H9 (cell line): ENCODE measurements at regions not wholly inside any gene's neighbourhood (a gene's known extent, or its start where the extent isn't known, plus 50 kb on each side); places are given as distances from the start of the nearest gene placed in this dataset.

Experiments used
- DNase-seq: peaks from one replicate; pipeline ENCODE4 v3.0.0-alpha.2; 2017
- H2AFZ ChIP-seq: one replicate; pipeline ENCODE4 v1.6.1; 2013; ENCODE audit warnings: mild to moderate bottlenecking, low read length, control low read depth, moderate library complexity
- H2AK5ac ChIP-seq: 2 replicates; pipeline ENCODE4 v1.6.1; 2013; ENCODE audit warnings: low read length, control low read depth, mixed read lengths; ENCODE audit not compliant: insufficient read length
- H2BK120ac ChIP-seq: one replicate; pipeline ENCODE4 v1.6.1; 2013; ENCODE audit warnings: low read depth, mild to moderate bottlenecking, low read length, control low read depth, inconsistent platforms; ENCODE audit not compliant: poor library complexity, severe bottlenecking
- H2BK12ac ChIP-seq: 2 replicates; pipeline ENCODE4 v1.6.1; 2013; ENCODE audit warnings: low read length, control low read depth, mixed read lengths, low read depth; ENCODE audit not compliant: insufficient read length
- H2BK15ac ChIP-seq: 2 replicates; pipeline ENCODE4 v1.6.1; 2013; ENCODE audit warnings: low read depth, low read length, control low read depth
- H2BK20ac ChIP-seq: one replicate; pipeline ENCODE4 v1.6.1; 2013; ENCODE audit warnings: low read depth, mild to moderate bottlenecking, low read length, control low read depth, inconsistent platforms; ENCODE audit not compliant: poor library complexity, severe bottlenecking
- H2BK5ac ChIP-seq: 2 replicates; pipeline ENCODE4 v1.6.1; 2013; ENCODE audit warnings: low read length, control low read depth, mixed read lengths; ENCODE audit not compliant: insufficient read length
- H3K14ac ChIP-seq: 2 replicates; pipeline ENCODE4 v1.6.1; 2013; ENCODE audit warnings: low read length, control low read depth; ENCODE audit not compliant: insufficient read depth
- H3K18ac ChIP-seq: 2 replicates; pipeline ENCODE4 v1.6.1; 2013; ENCODE audit warnings: low read depth, mild to moderate bottlenecking, mixed read lengths, low read length, control low read depth; ENCODE audit not compliant: insufficient read length
- H3K23ac ChIP-seq: 2 replicates; pipeline ENCODE4 v1.6.1; 2013; ENCODE audit warnings: low read length, control low read depth, mixed read lengths, low read depth; ENCODE audit not compliant: insufficient read length
- H3K23me2 ChIP-seq: 2 replicates; pipeline ENCODE4 v1.6.1; 2013; ENCODE audit warnings: low read depth, mild to moderate bottlenecking, mixed read lengths, low read length, control low read depth; ENCODE audit not compliant: insufficient read length, poor library complexity, severe bottlenecking
- H3K27ac ChIP-seq: 2 replicates; pipeline ENCODE4 v1.5.1; 2013; ENCODE audit warnings: low read length, control low read depth, mixed read lengths, low read depth; ENCODE audit not compliant: insufficient read length
- H3K27me3 ChIP-seq: 2 replicates; pipeline ENCODE4 v1.6.1; 2013; ENCODE audit warnings: low read length, control low read depth, inconsistent platforms; ENCODE audit not compliant: insufficient read depth
- H3K4ac ChIP-seq: 2 replicates; pipeline ENCODE4 v1.6.1; 2013; ENCODE audit warnings: low read depth, mild to moderate bottlenecking, control low read depth, inconsistent platforms, low read length, moderate library complexity
- H3K4me1 ChIP-seq: 2 replicates; pipeline ENCODE4 v1.6.1; 2013; ENCODE audit warnings: low read length, control low read depth, inconsistent platforms; ENCODE audit not compliant: insufficient read depth
- H3K4me2 ChIP-seq: 2 replicates; pipeline ENCODE4 v1.6.1; 2013; ENCODE audit warnings: low read length, control low read depth, mixed read lengths; ENCODE audit not compliant: insufficient read length, insufficient read depth
- H3K56ac ChIP-seq: 2 replicates; pipeline ENCODE4 v1.6.1; 2013; ENCODE audit warnings: low read depth, mild to moderate bottlenecking, mixed read lengths, low read length, control low read depth; ENCODE audit not compliant: insufficient read length
- H3K79me1 ChIP-seq: 2 replicates; pipeline ENCODE4 v1.6.1; 2013; ENCODE audit warnings: low read depth, mild to moderate bottlenecking, moderate library complexity, low read length, control low read depth, inconsistent platforms; ENCODE audit not compliant: insufficient read depth, poor library complexity, severe bottlenecking
- H3K79me2 ChIP-seq: 2 replicates; pipeline ENCODE4 v1.6.1; 2013; ENCODE audit warnings: low read length, control low read depth, inconsistent platforms; ENCODE audit not compliant: insufficient read depth
- H3K9ac ChIP-seq: 2 replicates; pipeline ENCODE4 v1.6.1; 2013; ENCODE audit warnings: low read length, control low read depth, mixed read lengths; ENCODE audit not compliant: insufficient read length; ENCODE audit errors: extremely low read depth
- H3K9me3 ChIP-seq: one replicate; pipeline ENCODE4 v1.6.1; 2013; ENCODE audit warnings: low read depth, low read length, inconsistent platforms; ENCODE audit not compliant: control insufficient read depth
- H3T11ph ChIP-seq: one replicate; pipeline ENCODE4 v1.6.1; 2013; ENCODE audit warnings: mild to moderate bottlenecking, low read length, control low read depth, inconsistent platforms
- H4K20me1 ChIP-seq: one replicate; pipeline ENCODE4 v1.6.1; 2013; ENCODE audit not compliant: control insufficient read depth, insufficient read length, insufficient read depth
- H4K5ac ChIP-seq: 2 replicates; pipeline ENCODE4 v1.6.1; 2013; ENCODE audit warnings: low read depth, mild to moderate bottlenecking, mixed read lengths, low read length, control low read depth; ENCODE audit not compliant: insufficient read length
- H4K8ac ChIP-seq: replicated peaks from 2 replicates; pipeline ENCODE4 v1.6.1; 2013; ENCODE audit warnings: low read length, control low read depth, mixed read lengths, low read depth; ENCODE audit not compliant: insufficient read length
- H4K91ac ChIP-seq: 2 replicates; pipeline ENCODE4 v1.6.1; 2013; ENCODE audit warnings: low read depth, mild to moderate bottlenecking, moderate library complexity, mixed read lengths, low read length, control low read depth; ENCODE audit not compliant: insufficient read length
- H3K27ac Mint-ChIP-seq, 3 experiments: 2 replicates in 2 of 3; 3 replicates in 1 of 3; pipeline ENCODE4 v1.8.0; 2020 to 2021; ENCODE audit warnings: mixed read lengths in 3 of 3, mild to moderate bottlenecking in 1 of 3, moderate library complexity in 1 of 3
- H3K27me3 Mint-ChIP-seq: 2 replicates; pipeline ENCODE4 v1.8.0; 2021; ENCODE audit warnings: low read depth, mild to moderate bottlenecking, moderate library complexity, mixed read lengths
- H3K36me3 Mint-ChIP-seq, 3 experiments: 2 replicates in 2 of 3; 3 replicates in 1 of 3; pipeline ENCODE4 v1.8.0; 2020 to 2021; ENCODE audit warnings: low read depth in 3 of 3, mixed read lengths in 3 of 3; ENCODE audit not compliant: insufficient read depth in 1 of 3
- H3K4me1 Mint-ChIP-seq, 2 experiments: 2 replicates each; pipeline ENCODE4 v1.8.0; 2020; ENCODE audit warnings: mixed read lengths in 2 of 2
- H3K4me3 Mint-ChIP-seq, 2 experiments: 2 replicates in 1 of 2; 3 replicates in 1 of 2; pipeline ENCODE4 v1.8.0; 2020 to 2021; ENCODE audit warnings: mild to moderate bottlenecking in 2 of 2, mixed read lengths in 2 of 2, moderate library complexity in 1 of 2
- H3K9me3 Mint-ChIP-seq, 2 experiments: 2 replicates in 1 of 2; 3 replicates in 1 of 2; pipeline ENCODE4 v1.8.0; 2020; ENCODE audit warnings: mild to moderate bottlenecking in 2 of 2, mixed read lengths in 2 of 2, moderate library complexity in 1 of 2
- WGBS: extraction: QIAGEN DNeasy Blood & Tissue Kit; methylation state at CpG from one replicate; pipeline ENCODE4 v1.1.7; 2013; ENCODE audit warnings: missing lambda C conversion rate, low lambda C conversion rate, mixed read lengths; ENCODE audit not compliant: insufficient read length; ENCODE audit errors: extremely low coverage; 5-methylcytosine and 5-hydroxymethylcytosine counted together
- TF ChIP-seq, protein P1 (sequence below): fragments of 200-600 bp; sonication (generic); conservative IDR thresholded peaks from 3 replicates; pipeline ENCODE4 v1.8.0; 2021; ENCODE audit warnings: antibody characterized with exemption, mild to moderate bottlenecking

DNA sequence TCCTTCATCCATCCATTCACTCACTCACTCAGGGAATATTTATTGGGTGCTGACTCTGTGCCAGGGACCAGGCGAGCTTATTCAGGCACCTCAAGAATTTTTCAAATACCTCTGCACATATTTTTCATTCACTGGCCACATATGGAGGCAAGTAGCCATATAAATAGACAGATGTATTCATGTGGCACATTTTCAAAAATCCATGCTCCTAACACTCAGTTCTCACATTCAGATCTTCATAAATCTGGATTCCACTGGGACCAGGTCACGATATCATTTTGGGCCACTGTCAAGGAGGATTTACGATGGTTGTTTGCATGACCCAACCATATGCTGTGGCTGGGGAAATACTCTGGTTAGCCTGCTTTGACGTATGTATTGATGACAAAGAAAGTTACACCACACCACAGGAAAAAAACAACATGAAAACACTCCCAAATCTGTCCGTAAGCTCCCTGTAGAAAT is 241.8 kb upstream of the LRTM1 start:
- Histone ChIP-seq H2BK15ac (no peak overlapping the region), H2BK20ac (no peak overlapping the region), H2AFZ (no peak overlapping the region)

More for the DNA sequence above, 241.8 kb upstream of the LRTM1 start:
- H4K20me1 ChIP-seq = no peaks in the 10 kb centered on the region
- H3K27ac ChIP-seq = no peak overlapping the region
- peaks cover 4 to 8% of the 10 kb centered on the region in 2 experiments for H3K4me1 Mint-ChIP-seq
- H4K91ac ChIP-seq = no peak overlapping the region
- H2BK120ac ChIP-seq = no peak overlapping the region
- H3K4me2 ChIP-seq = no peak overlapping the region
- no peaks in the 10 kb centered on the region for H3K79me1 ChIP-seq
- H3T11ph ChIP-seq = no peak overlapping the region
- no peak for DNase-seq
- no peak overlapping the region for H2BK12ac ChIP-seq
- TF ChIP-seq, protein P1, sequence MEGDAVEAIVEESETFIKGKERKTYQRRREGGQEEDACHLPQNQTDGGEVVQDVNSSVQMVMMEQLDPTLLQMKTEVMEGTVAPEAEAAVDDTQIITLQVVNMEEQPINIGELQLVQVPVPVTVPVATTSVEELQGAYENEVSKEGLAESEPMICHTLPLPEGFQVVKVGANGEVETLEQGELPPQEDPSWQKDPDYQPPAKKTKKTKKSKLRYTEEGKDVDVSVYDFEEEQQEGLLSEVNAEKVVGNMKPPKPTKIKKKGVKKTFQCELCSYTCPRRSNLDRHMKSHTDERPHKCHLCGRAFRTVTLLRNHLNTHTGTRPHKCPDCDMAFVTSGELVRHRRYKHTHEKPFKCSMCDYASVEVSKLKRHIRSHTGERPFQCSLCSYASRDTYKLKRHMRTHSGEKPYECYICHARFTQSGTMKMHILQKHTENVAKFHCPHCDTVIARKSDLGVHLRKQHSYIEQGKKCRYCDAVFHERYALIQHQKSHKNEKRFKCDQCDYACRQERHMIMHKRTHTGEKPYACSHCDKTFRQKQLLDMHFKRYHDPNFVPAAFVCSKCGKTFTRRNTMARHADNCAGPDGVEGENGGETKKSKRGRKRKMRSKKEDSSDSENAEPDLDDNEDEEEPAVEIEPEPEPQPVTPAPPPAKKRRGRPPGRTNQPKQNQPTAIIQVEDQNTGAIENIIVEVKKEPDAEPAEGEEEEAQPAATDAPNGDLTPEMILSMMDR = no peak
- no peak overlapping the region for H3K9ac ChIP-seq
- H4K5ac ChIP-seq = no peak overlapping the region
- no peaks in the 10 kb centered on the region for H3K79me2 ChIP-seq
- no peak overlapping the region for H3K23ac ChIP-seq
- H2BK5ac ChIP-seq = no peak overlapping the region
- H3K14ac ChIP-seq = no peak overlapping the region
- peaks cover 0 to 12% of the 10 kb centered on the region in 2 experiments; a peak in 3 of 5 replicates for H3K9me3 Mint-ChIP-seq
- no peak overlapping the region for H4K8ac ChIP-seq
- H3K36me3 Mint-ChIP-seq = 0 out of 7 replicates have a peak, but pooled peaks cover 0 to 2% (median 0%) of the 10 kb centered on the region in 3 experiments
- no peak overlapping the region for H3K56ac ChIP-seq
- H3K4me1 ChIP-seq = no peaks in the 10 kb centered on the region
- no peak overlapping the region for H3K27ac Mint-ChIP-seq
- H3K27me3 ChIP-seq = no peaks in the 10 kb centered on the region
- H2AK5ac ChIP-seq = no peak overlapping the region
- no peak overlapping the region for H3K18ac ChIP-seq
- no peak overlapping the region for H3K4ac ChIP-seq
- no peaks in the 10 kb centered on the region; the same call in 1 of the 2 replicates for H3K27me3 Mint-ChIP-seq
- no peaks in the 10 kb centered on the region for H3K23me2 ChIP-seq
- no CpG with 5 or more reads among the region's 5 CpGs for WGBS
- H3K9me3 ChIP-seq = no peaks in the 10 kb centered on the region
- no peak overlapping the region for H3K4me3 Mint-ChIP-seq
